GM19395 (cell line): ENCODE measurements at regions not wholly inside any gene's neighbourhood (a gene's known extent, or its start where the extent isn't known, plus 50 kb on each side); places are given as distances from the start of the nearest gene placed in this dataset.

Source experiments
- ATAC-seq: cut with Tn5 transposase; IDR thresholded peaks from one replicate; pipeline ENCODE4 v1.9.1; 2021; ENCODE audit warnings: mild to moderate bottlenecking, moderate library complexity; ENCODE audit not compliant: unreplicated experiment

DNA sequence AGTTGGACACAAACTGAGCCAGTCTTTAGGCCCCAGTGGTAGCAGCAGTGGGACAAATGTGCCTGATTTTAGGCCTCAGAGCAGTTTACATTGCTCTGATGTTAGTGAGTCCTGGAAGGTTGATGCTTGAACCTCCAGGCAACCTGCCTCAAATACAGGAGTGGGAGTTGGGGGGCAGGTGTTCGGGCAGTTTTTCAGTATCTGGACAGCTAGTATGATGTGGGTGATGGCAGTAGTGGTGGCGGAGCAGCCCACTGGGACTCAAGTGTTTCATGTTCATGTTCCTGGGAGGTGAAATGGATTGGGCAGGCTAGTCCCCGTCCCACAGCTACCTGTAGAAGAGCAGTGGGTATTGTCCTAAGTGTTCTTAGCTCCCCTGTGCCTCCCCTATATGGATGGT is 857.8 kb downstream of the JRKL start:
- no peak for ATAC-seq

DNA sequence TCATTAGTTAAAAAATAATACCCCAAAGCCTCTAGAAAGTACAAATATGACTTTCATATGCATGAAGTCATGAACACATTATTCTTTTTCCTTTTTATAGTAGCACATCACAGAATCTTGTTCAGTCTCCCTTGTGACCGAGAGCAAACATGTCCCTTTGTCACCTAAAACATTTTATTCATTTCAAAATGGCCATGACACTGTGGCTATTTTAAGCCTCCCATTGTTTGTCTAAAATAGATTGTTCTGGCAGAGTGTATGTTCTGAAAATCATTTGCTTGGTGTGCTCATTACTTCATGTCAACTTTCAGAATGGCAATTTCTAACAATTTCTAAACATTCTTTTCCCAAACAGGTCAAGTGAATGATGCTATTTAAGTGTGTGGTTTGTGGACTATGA is 865.0 kb downstream of the JRKL start:
- ATAC-seq, result no peak

DNA sequence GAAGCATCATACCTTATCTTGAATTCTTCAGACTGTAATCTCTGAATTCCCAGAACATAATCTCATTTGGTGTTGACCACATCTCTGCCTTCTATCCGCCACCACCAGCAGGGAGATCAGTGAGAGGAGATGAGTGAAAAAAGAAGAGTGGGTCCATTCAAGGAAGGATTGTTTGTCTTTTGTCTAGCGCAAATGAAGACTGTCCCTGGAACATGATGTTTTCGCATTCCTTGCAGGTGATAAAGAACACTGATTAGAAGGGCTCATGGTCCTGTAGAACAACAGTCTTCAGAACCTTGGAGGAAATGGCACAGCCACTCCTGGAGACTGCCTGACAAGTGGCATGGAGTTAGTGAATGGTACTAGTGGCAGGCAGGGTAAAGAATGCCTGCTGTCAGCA is 869.6 kb downstream of the JRKL start:
- no peak for ATAC-seq

DNA sequence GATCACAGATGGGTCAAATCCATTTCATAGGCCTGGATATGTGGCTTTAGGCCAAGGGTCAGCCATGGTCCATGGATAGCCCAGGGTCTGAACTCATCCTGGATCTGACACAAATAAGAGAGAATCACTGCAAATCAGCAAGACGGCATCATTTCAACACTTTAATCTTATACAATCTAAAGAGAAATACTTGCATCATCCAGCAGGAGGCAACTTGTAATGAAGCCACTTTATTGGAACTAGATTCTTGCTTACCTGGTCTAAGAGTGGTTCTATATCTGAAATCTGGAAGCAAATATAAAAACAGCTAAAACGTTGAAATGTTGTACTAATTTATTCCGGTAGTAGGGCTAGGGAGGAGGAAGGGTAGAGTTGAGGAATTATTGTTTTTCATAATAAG is 870.1 kb downstream of the JRKL start:
- ATAC-seq, result no peak

DNA sequence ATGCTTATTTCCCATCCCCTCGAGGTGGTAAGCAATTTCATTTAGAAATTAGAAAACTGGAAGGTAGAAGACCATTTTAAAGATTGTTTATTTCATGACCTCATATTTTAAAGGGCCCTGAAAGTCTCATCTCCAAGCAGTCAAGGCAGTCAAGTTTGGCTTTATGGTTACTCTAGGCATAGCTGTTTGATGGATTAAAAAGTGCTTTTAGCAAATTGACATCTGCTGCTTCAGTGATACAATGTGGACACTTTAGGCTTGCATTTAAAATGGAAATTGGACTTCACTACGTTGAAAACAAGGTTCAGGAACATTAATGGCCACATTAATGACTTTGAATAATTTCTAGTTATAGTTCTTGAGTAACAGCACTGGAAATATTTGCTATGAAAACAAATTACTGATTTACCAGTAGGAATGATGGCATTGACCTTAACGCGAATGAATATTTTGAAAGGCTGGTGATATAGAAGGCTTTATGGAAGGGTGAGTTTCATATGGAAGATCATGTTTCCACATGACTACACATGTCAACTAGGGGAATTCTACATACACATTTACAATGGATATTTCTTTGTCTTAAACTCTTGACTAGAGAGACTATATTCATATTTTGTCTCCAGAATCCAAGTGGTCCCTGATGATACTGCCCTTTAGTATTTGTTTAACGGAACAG is 873.5 kb downstream of the JRKL start:
- ATAC-seq, result no peak

DNA sequence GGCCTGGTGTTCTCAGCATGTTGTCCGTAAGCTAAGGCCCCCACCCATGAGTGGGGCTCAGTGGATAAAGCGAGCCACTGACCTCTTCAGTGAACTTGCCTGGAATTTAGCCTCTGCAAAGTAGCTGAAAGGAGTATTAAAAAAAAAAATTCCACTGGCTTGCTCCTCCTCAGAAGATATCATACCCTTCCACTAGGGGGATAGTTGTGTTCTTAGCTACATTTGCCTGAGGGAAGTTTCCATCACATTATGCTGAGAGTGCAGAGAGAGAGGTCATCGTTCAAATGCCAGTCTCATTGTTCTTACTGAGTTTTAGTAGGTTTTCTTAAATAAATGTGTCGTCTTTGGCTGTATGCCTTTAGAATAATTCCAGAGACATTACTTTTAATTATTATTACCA is 879.7 kb downstream of the JRKL start:
- no peak for ATAC-seq

DNA sequence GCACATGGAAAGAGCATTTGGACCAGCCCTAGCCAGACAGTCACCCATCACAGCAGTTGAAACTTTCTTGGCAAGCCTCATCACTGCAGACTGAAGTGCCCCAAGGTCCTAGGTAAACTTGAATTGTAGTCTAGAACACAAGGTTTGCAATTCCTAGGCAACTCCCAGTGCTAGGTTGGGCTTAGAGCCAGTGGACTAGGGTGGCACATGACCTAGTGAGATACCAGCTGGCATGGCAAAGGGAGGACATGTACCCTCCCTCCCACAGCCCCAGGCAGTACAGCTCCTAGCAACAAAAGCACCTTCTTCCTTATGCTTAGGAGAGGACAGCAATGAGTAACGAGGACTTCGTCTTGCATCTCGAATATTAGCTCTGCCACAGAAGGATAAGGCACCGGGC is 889.5 kb downstream of the JRKL start:
- no peak for ATAC-seq

DNA sequence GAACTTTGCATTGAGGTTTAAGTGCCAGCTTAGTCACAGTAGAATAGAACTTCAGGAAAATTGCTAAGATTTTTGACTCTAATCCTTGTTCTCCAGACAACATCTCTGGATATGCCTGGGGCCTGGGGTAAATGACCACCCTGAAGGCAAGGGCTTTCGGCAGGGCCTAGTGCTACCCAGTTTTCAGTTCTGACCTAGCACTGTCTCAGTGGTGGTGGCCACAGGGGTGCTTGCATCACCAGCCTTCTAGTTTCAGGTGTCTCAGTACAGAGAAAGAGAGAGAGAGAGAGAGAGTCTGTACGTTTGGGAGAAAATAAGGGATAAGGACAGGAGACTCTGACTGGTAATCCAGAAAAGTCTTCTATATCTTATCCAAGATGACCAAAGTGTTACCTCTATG is 890.5 kb downstream of the JRKL start:
- ATAC-seq, result no peak

DNA sequence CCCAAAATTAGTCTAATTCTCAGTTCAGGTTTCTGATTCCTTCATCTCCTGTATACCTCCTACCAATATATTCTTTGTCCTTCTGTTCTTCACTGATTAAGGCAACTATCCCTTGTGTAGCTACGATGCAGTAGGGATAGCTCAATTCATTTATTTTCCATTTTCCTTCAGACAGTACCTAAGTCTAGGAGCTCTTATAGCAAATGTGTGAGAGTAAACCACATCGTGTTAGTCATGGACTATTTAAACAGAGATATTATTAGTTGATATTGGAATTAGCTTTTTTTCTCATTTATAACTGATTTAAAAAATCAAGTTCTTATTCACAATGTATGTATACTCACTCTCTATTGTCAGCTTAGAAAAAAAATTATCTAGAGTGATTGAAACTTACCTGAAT is 900.0 kb downstream of the JRKL start:
- ATAC-seq, result no peak

DNA sequence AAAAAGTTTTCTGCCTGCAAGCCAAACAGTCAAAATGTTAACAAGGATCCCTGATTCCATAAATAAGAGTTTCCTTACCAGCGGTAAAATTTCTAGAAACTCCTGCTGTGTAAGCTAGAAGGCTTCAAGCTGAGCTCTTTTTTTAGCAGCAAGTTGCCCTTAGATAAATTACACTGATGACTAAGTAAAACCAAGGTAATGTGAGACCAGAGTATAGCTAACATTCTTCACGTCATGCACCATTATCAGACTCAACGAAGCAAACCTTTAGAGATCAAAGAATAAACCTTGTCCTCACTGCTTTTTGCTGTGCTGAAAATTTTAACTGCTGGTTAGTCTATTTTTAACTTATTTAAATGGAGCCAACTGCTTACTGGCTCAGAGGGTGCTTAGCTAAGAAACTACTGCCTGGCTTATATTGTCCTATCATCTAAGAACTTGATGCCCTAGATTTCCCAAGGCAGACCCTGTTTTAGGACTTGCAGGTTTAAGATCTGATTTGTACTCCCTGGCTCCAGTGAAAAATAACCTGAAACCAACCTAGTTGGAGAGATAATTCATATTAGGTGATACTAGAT is 900.7 kb downstream of the JRKL start:
- no peak for ATAC-seq

DNA sequence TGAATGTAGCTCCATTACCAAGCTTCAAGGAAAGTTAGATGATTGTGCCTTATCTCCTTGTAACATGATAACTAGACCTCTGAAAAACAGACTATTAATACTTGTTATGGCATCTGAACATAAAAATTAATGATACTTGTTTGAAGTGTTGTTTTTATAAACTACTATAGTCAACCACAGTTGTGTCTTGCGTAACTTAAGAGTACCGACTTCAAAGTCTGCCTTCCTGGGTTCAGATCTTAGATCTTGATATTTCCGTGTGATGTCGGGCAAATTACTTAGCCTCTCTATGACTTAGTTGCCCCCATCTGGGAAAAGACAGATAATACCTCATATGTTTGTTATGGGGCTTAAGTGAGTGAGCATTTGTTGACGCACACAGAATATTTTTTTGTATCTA is 906.5 kb downstream of the JRKL start:
- no peak for ATAC-seq

DNA sequence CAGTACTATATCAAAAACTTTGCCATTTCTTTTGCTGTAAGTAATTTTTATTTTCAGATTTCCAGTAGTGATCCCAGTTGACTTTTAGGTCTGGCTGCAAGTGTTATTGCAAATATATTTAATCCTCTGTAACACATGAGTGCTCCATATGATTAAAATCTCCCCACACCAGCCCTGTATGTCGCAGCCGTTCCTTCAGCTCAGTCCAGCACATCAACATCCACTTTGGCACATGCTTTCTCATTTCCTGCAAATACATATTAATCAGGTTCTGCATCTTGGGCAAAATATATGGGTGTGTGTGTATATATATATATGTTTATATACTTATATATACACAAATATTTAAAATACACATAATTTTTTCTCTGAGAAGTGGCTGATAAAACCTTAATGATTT is 919.5 kb downstream of the JRKL start:
- no peak for ATAC-seq

DNA sequence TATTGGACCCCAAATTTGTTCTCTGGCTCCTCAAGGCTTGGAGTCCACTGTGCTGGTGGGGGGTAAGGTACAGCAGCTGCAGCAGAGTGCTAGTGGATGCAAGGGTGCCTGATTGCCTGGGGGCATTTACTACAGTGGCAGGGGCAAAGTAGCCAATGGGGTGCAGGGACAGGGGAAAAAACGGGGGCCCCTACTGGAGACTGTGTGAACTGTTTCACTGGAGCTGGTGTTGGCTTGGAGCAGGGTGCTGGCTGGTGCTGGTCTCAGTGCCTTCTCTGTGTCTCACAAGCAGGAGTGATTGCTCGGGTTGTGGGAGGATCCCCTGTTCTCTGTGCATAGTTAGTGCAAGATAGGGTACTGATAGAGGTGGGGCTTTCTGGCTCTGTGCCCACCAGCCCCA is 935.9 kb downstream of the JRKL start:
- ATAC-seq, result no peak

DNA sequence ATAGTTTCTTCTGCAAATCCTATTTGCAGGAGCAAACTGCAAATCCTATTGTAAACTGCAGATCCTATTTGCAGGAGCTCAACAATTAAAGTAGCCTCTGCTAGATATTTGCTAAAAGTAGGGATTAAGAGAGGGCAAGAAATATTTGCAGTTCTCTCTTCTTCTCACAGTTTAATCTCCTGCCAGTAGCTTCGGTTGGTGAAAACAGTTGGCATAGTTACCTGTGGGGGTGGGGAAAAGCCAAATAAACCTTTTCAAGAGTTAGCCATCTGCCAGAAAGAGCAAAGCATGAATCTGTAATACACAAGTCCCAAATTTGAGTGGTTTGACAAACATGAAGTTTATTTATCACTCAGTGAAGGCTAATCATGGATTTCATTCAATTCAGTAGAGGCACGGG is 942.5 kb downstream of the JRKL start:
- ATAC-seq, result no peak

DNA sequence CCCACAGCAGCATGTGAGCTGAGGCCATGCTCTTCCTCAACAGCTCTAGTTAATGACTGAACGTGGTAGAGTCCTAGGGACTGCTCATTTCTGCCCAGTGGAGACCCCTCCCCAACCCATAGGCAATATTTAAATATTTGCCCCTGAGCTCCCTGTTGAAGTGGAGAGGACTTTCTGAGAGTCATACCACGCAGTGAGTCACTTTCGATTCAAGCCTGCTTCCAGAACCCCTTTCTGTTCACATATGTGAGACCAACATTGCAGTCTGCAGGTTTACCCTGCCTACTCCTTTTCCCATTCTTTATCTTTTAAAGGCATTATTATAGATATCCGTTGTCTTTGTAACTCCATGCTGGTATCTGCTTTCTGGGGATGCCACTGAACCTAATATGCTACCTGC is 946.3 kb downstream of the JRKL start:
- no peak for ATAC-seq

DNA sequence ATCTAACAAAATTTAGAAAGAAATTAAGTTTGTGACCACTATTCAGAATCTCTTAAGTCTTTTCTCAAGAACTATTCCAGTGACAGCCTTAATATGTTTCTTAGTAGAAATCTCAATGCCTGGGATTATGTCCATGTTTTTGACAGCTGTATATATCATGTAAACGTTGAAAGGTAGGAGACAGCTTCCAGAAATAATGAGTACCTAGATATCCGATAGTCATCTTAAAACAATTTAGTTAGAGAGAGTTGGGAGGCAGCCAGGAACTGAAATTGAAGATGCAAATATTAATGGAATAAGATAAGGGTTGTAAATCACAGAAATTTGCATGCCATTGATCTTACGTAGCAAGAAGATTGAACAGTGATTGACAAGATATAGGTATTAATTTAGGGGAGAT is 955.2 kb downstream of the JRKL start:
- ATAC-seq, result no peak

DNA sequence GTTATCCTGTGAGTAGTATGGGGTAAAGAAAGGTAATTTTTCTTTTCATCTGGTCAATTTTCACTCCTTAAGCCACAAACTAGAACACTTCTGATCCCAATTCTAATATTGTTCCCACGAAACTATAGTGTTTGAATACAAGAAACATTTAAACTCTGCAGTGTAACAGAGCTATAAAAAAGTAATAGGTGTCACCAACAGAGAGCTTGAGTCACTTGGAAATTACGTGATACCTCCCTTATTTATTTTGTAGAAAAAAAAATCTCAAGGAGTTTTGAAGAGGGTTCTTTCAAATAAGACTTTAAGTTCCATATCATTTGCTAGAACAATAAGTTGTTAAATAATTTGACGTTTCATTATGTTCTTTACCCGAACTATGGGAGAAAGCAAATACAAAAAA is 959.4 kb downstream of the JRKL start:
- no peak for ATAC-seq

DNA sequence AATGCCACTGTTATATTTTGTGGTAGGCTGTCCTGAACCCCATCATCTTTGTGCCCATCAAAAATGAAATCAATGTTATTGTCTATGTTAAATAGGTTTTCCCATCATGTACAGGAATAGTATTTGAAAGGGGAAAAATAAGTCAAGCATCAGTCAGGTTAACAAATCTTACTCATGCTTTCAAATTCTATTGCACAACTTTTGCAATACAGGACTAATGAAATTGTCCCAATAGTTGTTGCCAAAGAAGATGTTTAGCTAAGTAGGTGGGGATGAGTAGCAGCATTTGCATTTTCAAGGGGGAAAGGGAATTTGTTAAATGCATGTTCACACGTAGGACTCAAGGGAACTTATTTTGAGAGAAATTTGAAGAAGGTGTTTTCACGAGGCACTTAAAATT is 962.1 kb downstream of the JRKL start:
- ATAC-seq, result no peak

DNA sequence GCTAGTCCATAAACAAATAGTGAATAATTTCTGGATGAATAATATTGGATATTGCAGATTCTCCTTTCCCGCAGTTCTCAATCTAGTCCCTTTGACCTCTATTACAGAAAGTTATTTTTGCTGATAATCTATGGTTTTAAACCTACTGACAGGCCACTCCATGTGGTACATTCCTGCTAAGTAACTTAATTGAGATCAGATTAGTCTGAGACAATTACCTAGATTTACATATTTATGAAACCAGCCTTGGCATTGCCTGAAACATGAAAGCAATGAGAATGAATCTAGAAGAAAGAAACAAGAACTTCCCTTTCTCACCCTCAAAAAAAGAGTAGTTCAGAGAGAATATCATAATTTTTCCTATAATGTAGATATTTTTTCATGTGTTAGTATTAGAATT is 964.2 kb downstream of the JRKL start:
- ATAC-seq, result no peak

DNA sequence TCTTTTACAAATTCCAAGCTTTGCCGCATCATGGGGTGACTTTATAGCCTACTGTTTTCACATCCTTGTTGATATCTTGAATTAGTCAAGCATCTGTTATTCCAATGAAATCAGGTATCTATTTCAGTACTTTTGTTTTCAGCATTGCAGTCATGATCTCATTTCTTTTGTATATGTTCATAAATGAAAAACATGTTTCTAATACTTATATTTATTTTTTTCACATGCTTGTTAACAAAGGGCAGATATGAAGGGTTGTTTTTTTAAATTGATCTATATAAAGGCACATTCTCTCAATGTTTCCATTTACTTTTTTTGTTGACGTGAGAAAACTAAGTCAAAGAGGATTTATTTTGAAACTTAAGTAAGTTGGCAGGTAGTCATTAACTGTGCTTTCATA is 964.8 kb downstream of the JRKL start:
- no peak for ATAC-seq

DNA sequence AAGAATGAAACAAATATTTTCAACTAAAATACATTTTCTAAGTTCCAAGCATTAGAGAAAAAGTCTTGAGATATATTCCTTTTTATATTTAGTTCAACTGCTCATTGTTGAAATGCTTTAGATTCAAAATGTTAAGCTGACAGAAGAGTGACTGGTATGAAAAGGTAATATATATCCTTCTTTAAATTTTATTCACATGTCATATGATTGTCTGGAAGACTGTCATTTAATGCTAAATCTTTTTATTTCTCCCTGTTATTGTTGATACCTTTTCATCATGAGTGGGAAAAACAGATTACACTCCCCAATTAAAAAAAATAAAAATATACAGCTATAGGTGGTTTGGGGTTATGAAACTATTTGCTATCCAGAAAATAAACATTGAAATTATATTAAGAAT is 965.4 kb downstream of the JRKL start:
- no peak for ATAC-seq

DNA sequence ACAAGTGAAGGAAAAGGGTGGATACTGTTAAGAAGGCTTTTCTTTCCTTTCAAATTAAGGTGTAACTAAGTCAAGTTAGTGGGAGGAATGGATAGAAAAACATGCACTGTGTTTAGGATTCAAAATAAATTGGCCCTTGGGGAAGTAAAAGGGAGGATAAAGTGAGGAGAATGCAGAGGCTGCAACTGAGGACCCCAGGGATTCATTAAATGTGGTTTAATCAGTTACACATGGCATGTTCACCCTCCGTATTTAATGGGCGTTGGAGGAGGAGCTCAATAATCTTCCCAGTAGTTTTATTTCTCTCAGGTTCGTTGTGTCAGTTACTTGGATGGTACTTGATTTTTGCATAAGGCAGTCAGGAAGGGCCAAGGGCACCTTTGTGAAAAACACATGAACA is 966.3 kb downstream of the JRKL start:
- ATAC-seq, result no peak

DNA sequence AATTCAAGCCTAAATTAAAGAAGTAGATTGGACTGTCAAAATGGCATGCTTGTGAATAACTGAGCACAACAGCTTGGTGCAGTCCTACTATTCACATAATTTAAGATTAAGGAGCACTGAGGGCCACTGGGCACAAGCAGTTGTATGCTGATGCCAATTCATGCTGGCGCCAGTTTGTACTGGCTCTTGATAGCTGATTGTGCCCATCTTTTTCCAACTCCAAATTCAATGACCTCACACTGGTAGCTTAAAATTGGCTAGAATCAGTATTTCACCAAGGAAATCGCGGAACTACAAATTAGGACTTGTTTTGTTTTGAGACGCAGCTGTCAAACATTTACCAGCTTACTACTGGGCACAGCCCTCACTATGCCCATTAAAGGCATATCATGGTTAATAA is 969.2 kb downstream of the JRKL start:
- no peak for ATAC-seq
